ENCODE measurements at regions not wholly inside any gene's neighbourhood (a gene's known extent, or its start where the extent isn't known, plus 50 kb on each side); places are given as distances from the start of the nearest gene placed in this dataset.

DNA sequence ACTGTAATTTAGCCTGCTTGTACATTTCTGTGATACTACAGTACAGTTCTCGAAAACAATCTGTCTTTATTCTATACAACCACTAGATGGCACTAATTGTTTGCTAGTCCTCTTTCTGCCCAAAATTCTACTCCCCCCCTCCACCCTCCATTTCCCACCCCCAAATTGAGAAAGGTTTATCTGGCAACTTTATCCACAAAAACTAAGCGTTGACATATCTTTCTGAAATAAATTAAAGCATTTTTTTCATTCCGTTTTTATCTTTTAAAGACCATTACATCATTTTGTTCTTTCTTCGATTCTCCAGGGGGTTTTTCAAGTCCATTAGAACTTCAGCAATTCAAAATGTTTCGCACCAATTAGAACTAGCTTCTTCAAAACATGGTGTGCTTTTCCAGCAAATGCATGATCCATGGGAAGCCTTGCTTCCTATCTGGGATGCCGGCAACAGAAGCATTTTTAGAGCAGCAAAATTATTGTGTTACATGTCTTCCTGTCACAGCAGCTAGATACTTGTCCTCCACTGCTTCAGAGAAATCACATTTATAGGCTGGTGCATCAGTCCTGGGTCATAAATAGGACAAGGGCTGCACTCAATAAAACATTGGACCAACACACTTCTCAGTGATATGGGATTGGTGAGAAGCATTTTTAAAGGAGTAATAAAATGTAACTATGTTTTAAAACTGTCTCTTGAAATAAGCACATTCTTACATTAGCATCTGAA is 241.3 kb downstream of the PAX3 start:
- TF ChIP-seq, protein P1, sequence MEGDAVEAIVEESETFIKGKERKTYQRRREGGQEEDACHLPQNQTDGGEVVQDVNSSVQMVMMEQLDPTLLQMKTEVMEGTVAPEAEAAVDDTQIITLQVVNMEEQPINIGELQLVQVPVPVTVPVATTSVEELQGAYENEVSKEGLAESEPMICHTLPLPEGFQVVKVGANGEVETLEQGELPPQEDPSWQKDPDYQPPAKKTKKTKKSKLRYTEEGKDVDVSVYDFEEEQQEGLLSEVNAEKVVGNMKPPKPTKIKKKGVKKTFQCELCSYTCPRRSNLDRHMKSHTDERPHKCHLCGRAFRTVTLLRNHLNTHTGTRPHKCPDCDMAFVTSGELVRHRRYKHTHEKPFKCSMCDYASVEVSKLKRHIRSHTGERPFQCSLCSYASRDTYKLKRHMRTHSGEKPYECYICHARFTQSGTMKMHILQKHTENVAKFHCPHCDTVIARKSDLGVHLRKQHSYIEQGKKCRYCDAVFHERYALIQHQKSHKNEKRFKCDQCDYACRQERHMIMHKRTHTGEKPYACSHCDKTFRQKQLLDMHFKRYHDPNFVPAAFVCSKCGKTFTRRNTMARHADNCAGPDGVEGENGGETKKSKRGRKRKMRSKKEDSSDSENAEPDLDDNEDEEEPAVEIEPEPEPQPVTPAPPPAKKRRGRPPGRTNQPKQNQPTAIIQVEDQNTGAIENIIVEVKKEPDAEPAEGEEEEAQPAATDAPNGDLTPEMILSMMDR (IDR thresholded peaks at IDR 0.05 in 8 of 11, conservative IDR thresholded peaks at IDR 0.05 in 3 of 11): peak in 8 of 11 experiments; percentile 5 to 48 (median 32)
- TF ChIP-seq POLR2A (IDR thresholded peaks at IDR 0.05): no peak
- no peak for TF ChIP-seq POLR2AphosphoS5 (IDR thresholded peaks at IDR 0.05)
